Aorta (tissue), 5 donors: ENCODE measurements at regions not wholly inside any gene's neighbourhood (a gene's known extent, or its start where the extent isn't known, plus 50 kb on each side); places are given as distances from the start of the nearest gene placed in this dataset.
A peak's percentile ranks its signal among the peaks of the same experiment; 100 is the strongest.
"Not testable (repeated sequence)": the region's sequence is repeated elsewhere in the genome, so short reads cannot be mapped to it uniquely, and the experiment has no call there.

ENCODE experiments used
- ATAC-seq: fragments of 200-7000 bp; cut with Tn5 transposase; one replicate; pipeline ENCODE4 v1.9.1; 2022; ENCODE audit warnings: moderate library complexity; ENCODE audit not compliant: low FRiP score
- DNase-seq, 2 donors: peaks; one replicate each; pipeline ENCODE4 v3.0.0-alpha.2; 2020
- H3K27ac ChIP-seq, 2 donors: one replicate each; pipeline ENCODE4 v1.5.1; 2013; ENCODE audit warnings: low read length in 2 of 2, mild to moderate bottlenecking in 2 of 2, moderate library complexity in 2 of 2, control low read depth in 1 of 2, inconsistent platforms in 1 of 2, low read depth in 1 of 2
- H3K27me3 ChIP-seq, 2 donors: one replicate each; pipeline ENCODE4 v1.6.1; 2013; ENCODE audit warnings: control low read depth in 1 of 2, low read length in 1 of 2, mild to moderate bottlenecking in 1 of 2, moderate library complexity in 1 of 2; ENCODE audit not compliant: insufficient read depth in 2 of 2, control insufficient read depth in 1 of 2
- H3K36me3 ChIP-seq, 2 donors: one replicate each; pipeline ENCODE4 v1.6.1; 2013; ENCODE audit warnings: control low read depth in 1 of 2, low read length in 1 of 2, mild to moderate bottlenecking in 1 of 2; ENCODE audit not compliant: insufficient read depth in 2 of 2, control insufficient read depth in 1 of 2
- H3K4me1 ChIP-seq, 2 donors: one replicate each; pipeline ENCODE4 v1.6.1; 2013; ENCODE audit warnings: low read length in 2 of 2, control low read depth in 1 of 2, mild to moderate bottlenecking in 1 of 2, moderate library complexity in 1 of 2; ENCODE audit not compliant: insufficient read depth in 2 of 2, control insufficient read depth in 1 of 2
- H3K4me3 ChIP-seq, 2 donors: one replicate each; pipeline ENCODE4 v1.5.1; 2013; ENCODE audit warnings: low read length in 2 of 2, control low read depth in 1 of 2, mild to moderate bottlenecking in 1 of 2
- H3K9me3 ChIP-seq: one replicate; pipeline ENCODE4 v1.6.1; 2013; ENCODE audit warnings: mild to moderate bottlenecking, low read length; ENCODE audit not compliant: control insufficient read depth
- WGBS, 2 donors: extraction: QIAGEN DNeasy Blood & Tissue Kit; methylation state at CpG; one replicate each; pipeline ENCODE4 v1.1.7; 2013; 5-methylcytosine and 5-hydroxymethylcytosine counted together
- intact Hi-C, 2 donors: fragments of 100-400 bp; cut with DNase I; formaldehyde crosslinking; loops; one replicate each; pipeline versions ENCODE4 v1.14.2 to v1.15.0; 2022
- donor health status: healthy with polysubstance abuse.
- donor health status: Bipolar disorder and iron deficiency.
- donor health status: DM: no; HTN: no; CAD: no.
- donor health status: DM: no; HTN: no; CAD: no.
- donor health status: DM: yes; HTN: yes; CAD: no.

- 36 to 48% methylated on average over 4 of the region's 4 CpGs for WGBS, 2 donors
- H3K27ac ChIP-seq, H3K4me3 ChIP-seq, H3K9me3 ChIP-seq, DNase-seq, H3K36me3 ChIP-seq, ATAC-seq, H3K4me1 ChIP-seq, intact Hi-C loops, H3K27me3 ChIP-seq: not testable (repeated sequence)
These were observed 122.1 kb downstream of the SPAG6 start for GRCh38 chr10:22467393-22467792.

- H3K27ac ChIP-seq = no peak overlapping the region
- ATAC-seq = no peak
- intact Hi-C loops = no loop called here
- H3K4me3 ChIP-seq = no peak overlapping the region
- peaks cover 0 to 1% of the 10 kb centered on the region in 2 donors for H3K4me1 ChIP-seq
- DNase-seq = no peak
- H3K27me3 ChIP-seq = no peaks in the 10 kb centered on the region
- no peaks in the 10 kb centered on the region for H3K36me3 ChIP-seq
- WGBS, 2 donors = 72 to 76% methylated on average over 3 of the region's 3 CpGs
- peaks cover 1% of the 10 kb centered on the region for H3K9me3 ChIP-seq
These were observed 123.4 kb downstream of the SPAG6 start for GRCh38 chr10:22468570-22469320.

GRCh38 chr10:22473044-22473443, 127.7 kb downstream of the SPAG6 start:
- no peak for DNase-seq
- 89 to 90% methylated on average over 6 of the region's 6 CpGs for WGBS, 2 donors
- H3K27ac ChIP-seq = no peak overlapping the region
- no peak overlapping the region for H3K4me3 ChIP-seq
- H3K36me3 ChIP-seq = no peaks in the 10 kb centered on the region
- intact Hi-C loops = no loop called here
- H3K27me3 ChIP-seq = no peaks in the 10 kb centered on the region
- peaks cover 1% of the 10 kb centered on the region for H3K9me3 ChIP-seq
- no peak for ATAC-seq
- H3K4me1 ChIP-seq = no peaks in the 10 kb centered on the region

- ATAC-seq = no peak
- intact Hi-C loops = no loop called here
- WGBS, 2 donors = 51% methylated on average over 3 of the region's 3 CpGs
- Histone ChIP-seq H3K27me3 (no peaks in the 10 kb centered on the region), H3K27ac (no peak overlapping the region), H3K36me3 (no peaks in the 10 kb centered on the region), H3K9me3 (peaks cover 1% of the 10 kb centered on the region), H3K4me3 (no peak overlapping the region), H3K4me1 (no peaks in the 10 kb centered on the region)
- DNase-seq = no peak
These were observed 128.2 kb downstream of the SPAG6 start for GRCh38 chr10:22473459-22473858.

- peak; percentile 40 for ATAC-seq
These were observed 130.6 kb downstream of the SPAG6 start for GRCh38 chr10:22475651-22476600.

GRCh38 chr10:22476601-22477321, 131.5 kb downstream of the SPAG6 start:
- Histone ChIP-seq H3K4me3 (no peak overlapping the region), H3K9me3 (peaks cover 1% of the 10 kb centered on the region), H3K36me3 (no peaks in the 10 kb centered on the region), H3K27ac (no peak overlapping the region), H3K27me3 (no peaks in the 10 kb centered on the region), H3K4me1 (no peaks in the 10 kb centered on the region)
- WGBS, 2 donors = 35% methylated on average over 55 of the region's 55 CpGs
- no peak for ATAC-seq
- DNase-seq = no peak
- intact Hi-C loops = no loop called here

More at GRCh38 chr10:22475651-22476600, 130.6 kb downstream of the SPAG6 start:
- DNase-seq = no peak
- peaks cover 1% of the 10 kb centered on the region for H3K9me3 ChIP-seq
- H3K27ac ChIP-seq = no peak overlapping the region
- WGBS, 2 donors = 2% methylated on average over 96 of the region's 96 CpGs
- H3K36me3 ChIP-seq = no peaks in the 10 kb centered on the region
- H3K4me1 ChIP-seq = no peaks in the 10 kb centered on the region
- peak overlapping the region; percentile 0 to 41 for H3K4me3 ChIP-seq
- H3K27me3 ChIP-seq = no peaks in the 10 kb centered on the region
- intact Hi-C loops = no loop called here

- Histone ChIP-seq H3K9me3 (peaks cover 1% of the 10 kb centered on the region), H3K4me1 (no peaks in the 10 kb centered on the region), H3K27ac (no peak overlapping the region), H3K36me3 (no peaks in the 10 kb centered on the region), H3K4me3 (no peak overlapping the region), H3K27me3 (no peaks in the 10 kb centered on the region)
- no peak for ATAC-seq
- DNase-seq = no peak
- intact Hi-C loops = no loop called here
- 63 to 66% methylated on average over 69 to 72 of the region's 72 CpGs for WGBS, 2 donors
These were observed 132.3 kb downstream of the SPAG6 start for GRCh38 chr10:22477334-22478287.
